Fibroblast of lung (primary cell): ENCODE measurements at regions not wholly inside any gene's neighbourhood (a gene's known extent, or its start where the extent isn't known, plus 50 kb on each side); places are given as distances from the start of the nearest gene placed in this dataset.

Experiments used
- DNase-seq, 2 donors: peaks; one replicate each; pipeline versions ENCODE4 v3.0.0 to v3.0.0-alpha.2; 2010; ENCODE audit warnings: low read depth in 2 of 2
- H2AFZ ChIP-seq: 2 replicates; pipeline ENCODE4 v1.5.1; 2012; ENCODE audit warnings: low read length, control low read depth, inconsistent platforms
- H3K27ac ChIP-seq: 2 replicates; pipeline ENCODE4 v1.5.1; 2011; ENCODE audit warnings: low read length, control low read depth; ENCODE audit not compliant: insufficient read depth
- H3K27me3 ChIP-seq: 2 replicates; pipeline ENCODE4 v1.5.1; 2011; ENCODE audit warnings: mild to moderate bottlenecking, low read length; ENCODE audit not compliant: control insufficient read depth, insufficient read depth
- H3K36me3 ChIP-seq: 2 replicates; pipeline ENCODE4 v1.5.1; 2011; ENCODE audit warnings: low read length; ENCODE audit not compliant: control insufficient read depth, insufficient read depth
- H3K4me1 ChIP-seq: 2 replicates; pipeline ENCODE4 v1.5.1; 2011; ENCODE audit warnings: low read length; ENCODE audit not compliant: control insufficient read depth, insufficient read depth; ENCODE audit errors: extremely low read depth
- H3K4me2 ChIP-seq: 2 replicates; pipeline ENCODE4 v1.5.1; 2011; ENCODE audit warnings: low read length, control low read depth; ENCODE audit not compliant: insufficient read depth; ENCODE audit errors: extremely low read depth
- H3K4me3 ChIP-seq, 4 experiments: fragments of 200-600 bp in 1 of 4; sonication (generic) in 1 of 4; replicated peaks in 1 of 4; 2 replicates each; pipeline ENCODE4 v1.5.1; 2011 to 2016; ENCODE audit warnings: low read length in 4 of 4, low read depth in 3 of 4, mild to moderate bottlenecking in 3 of 4, control low read depth in 2 of 4, inconsistent platforms in 1 of 4, mixed read lengths in 1 of 4; ENCODE audit not compliant: insufficient read depth in 1 of 4; ENCODE audit errors: control extremely low read depth in 1 of 4
- H3K79me2 ChIP-seq: 2 replicates; pipeline ENCODE4 v1.5.1; 2012; ENCODE audit warnings: mild to moderate bottlenecking, low read length, inconsistent platforms; ENCODE audit not compliant: control insufficient read depth, insufficient read depth
- H3K9ac ChIP-seq: 2 replicates; pipeline ENCODE4 v1.5.1; 2011; ENCODE audit warnings: mild to moderate bottlenecking, low read length, control low read depth; ENCODE audit not compliant: insufficient read depth
- H3K9me3 ChIP-seq: 2 replicates; pipeline ENCODE4 v1.5.1; 2012; ENCODE audit warnings: low read depth, low read length; ENCODE audit not compliant: control insufficient read depth, insufficient read depth
- H4K20me1 ChIP-seq: 2 replicates; pipeline ENCODE4 v1.5.1; 2011; ENCODE audit warnings: low read length; ENCODE audit not compliant: control insufficient read depth, insufficient read depth; ENCODE audit errors: extremely low read depth
- EZH2 ChIP-seq: IDR thresholded peaks from 2 replicates; pipeline ENCODE4 v1.5.1; 2012; ENCODE audit warnings: low read length, control low read depth, mild to moderate bottlenecking; ENCODE audit errors: missing control alignments
- TF ChIP-seq, protein P1 (sequence below), 2 donors: IDR thresholded peaks in 1 of 2; conservative IDR thresholded peaks in 1 of 2; 1 replicate in 1 of 2; 2 replicates in 1 of 2; pipeline ENCODE4 v1.5.1; 2011 to 2012; ENCODE audit warnings: low read length in 2 of 2, control low read depth in 1 of 2, inconsistent platforms in 1 of 2, low read depth in 1 of 2, mild to moderate bottlenecking in 1 of 2

DNA sequence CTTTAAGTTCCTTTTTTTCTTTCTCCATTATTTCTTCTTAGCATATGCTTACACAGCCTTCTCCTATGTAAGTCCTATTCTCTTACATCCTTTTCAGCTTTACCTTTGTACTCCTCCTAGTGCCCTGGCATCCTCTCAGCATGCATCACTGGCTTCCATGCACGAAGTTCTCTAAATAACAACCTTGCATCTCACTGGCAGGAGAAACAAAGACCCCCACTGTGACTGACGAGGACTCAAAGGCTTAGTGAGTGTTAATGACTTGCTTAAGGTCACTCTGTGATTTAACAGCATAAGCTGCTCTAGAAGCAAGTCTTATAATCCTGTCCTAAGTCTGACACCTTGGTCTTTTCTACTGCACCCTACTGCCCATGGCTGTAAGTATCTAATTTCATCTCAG lies 1236.0 kb upstream of the CELF4 start:
- Histone ChIP-seq H3K79me2 (no peaks in the 10 kb centered on the region), H3K4me3 (no peak overlapping the region), H4K20me1 (no peaks in the 10 kb centered on the region), H2AFZ (no peak overlapping the region), H3K9me3 (no peaks in the 10 kb centered on the region), H3K4me1 (no peaks in the 10 kb centered on the region), H3K9ac (no peak overlapping the region), H3K36me3 (no peaks in the 10 kb centered on the region), H3K27me3 (no peaks in the 10 kb centered on the region), H3K27ac (no peak overlapping the region), H3K4me2 (no peak overlapping the region)
- TF ChIP-seq EZH2, result no peak
- TF ChIP-seq, protein P1, sequence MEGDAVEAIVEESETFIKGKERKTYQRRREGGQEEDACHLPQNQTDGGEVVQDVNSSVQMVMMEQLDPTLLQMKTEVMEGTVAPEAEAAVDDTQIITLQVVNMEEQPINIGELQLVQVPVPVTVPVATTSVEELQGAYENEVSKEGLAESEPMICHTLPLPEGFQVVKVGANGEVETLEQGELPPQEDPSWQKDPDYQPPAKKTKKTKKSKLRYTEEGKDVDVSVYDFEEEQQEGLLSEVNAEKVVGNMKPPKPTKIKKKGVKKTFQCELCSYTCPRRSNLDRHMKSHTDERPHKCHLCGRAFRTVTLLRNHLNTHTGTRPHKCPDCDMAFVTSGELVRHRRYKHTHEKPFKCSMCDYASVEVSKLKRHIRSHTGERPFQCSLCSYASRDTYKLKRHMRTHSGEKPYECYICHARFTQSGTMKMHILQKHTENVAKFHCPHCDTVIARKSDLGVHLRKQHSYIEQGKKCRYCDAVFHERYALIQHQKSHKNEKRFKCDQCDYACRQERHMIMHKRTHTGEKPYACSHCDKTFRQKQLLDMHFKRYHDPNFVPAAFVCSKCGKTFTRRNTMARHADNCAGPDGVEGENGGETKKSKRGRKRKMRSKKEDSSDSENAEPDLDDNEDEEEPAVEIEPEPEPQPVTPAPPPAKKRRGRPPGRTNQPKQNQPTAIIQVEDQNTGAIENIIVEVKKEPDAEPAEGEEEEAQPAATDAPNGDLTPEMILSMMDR (conservative IDR thresholded peaks at IDR 0.05 in 1 of 2, IDR thresholded peaks at IDR 0.05 in 1 of 2; ENCODE audit: low read depth in 1 of 2, low read length in 2 of 2), result no peak
- no peak for DNase-seq

DNA sequence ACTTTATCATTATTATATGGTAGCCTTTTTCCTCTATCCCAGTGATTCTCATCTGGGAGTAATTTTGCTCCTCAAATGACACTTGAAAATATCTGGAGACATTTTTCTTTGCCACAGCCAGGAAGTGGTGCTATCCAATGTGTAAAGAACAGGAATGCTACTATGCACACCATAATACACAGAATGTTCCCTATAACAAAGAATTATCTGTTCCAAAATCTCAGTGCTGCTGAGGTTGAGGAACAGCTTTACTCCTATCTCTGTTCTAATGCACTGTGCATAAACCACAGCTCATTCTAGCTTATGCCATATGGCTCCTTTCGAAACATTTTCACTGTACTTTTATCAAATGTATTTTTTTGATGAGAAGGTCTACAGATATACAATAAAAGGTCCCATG lies 1231.2 kb upstream of the CELF4 start:
- no peak for TF ChIP-seq EZH2
- TF ChIP-seq, protein P1 (conservative IDR thresholded peaks at IDR 0.05 in 1 of 2, IDR thresholded peaks at IDR 0.05 in 1 of 2; ENCODE audit: low read depth in 1 of 2, low read length in 2 of 2), result no peak
- DNase-seq, result no peak
- Histone ChIP-seq H3K36me3 (no peaks in the 10 kb centered on the region), H2AFZ (no peak overlapping the region), H3K4me1 (no peaks in the 10 kb centered on the region), H3K9me3 (no peaks in the 10 kb centered on the region), H3K4me2 (no peak overlapping the region), H3K9ac (no peak overlapping the region), H4K20me1 (no peaks in the 10 kb centered on the region), H3K79me2 (no peaks in the 10 kb centered on the region), H3K27ac (no peak overlapping the region), H3K4me3 (no peak overlapping the region), H3K27me3 (no peaks in the 10 kb centered on the region)

DNA sequence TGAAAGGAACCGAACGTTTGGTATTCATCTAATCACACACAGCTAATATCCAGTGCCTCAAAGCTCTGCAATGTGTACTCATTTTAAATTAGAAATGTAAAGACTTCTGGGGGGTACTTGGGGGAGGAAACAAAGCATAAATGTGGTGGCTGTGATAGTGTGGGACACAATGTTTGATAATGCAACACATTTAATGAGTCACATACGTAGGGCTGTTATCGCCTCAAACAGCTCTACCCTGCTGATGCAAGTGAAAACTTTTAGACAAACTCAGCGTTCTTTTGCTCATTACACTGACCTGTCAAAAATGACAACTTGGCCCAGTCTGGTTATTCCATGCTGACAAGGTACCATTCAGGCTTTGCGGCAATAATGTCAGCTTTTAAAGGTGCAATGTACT lies 1227.1 kb upstream of the CELF4 start:
- no peak overlapping the region for H3K4me2 ChIP-seq
- H4K20me1 ChIP-seq, result no peaks in the 10 kb centered on the region
- no peaks in the 10 kb centered on the region for H3K79me2 ChIP-seq
- DNase-seq, result no peak
- H3K4me3 ChIP-seq, result no peak overlapping the region
- no peaks in the 10 kb centered on the region for H3K4me1 ChIP-seq
- H3K27me3 ChIP-seq, result no peaks in the 10 kb centered on the region
- no peak overlapping the region for H2AFZ ChIP-seq
- no peaks in the 10 kb centered on the region for H3K9me3 ChIP-seq
- H3K9ac ChIP-seq, result no peak overlapping the region
- no peak overlapping the region for H3K27ac ChIP-seq
- TF ChIP-seq EZH2, result no peak
- TF ChIP-seq, protein P1 (conservative IDR thresholded peaks at IDR 0.05 in 1 of 2, IDR thresholded peaks at IDR 0.05 in 1 of 2; ENCODE audit: low read depth in 1 of 2, low read length in 2 of 2), result no peak
- H3K36me3 ChIP-seq, result no peaks in the 10 kb centered on the region
